GM23248 (cell line): ENCODE measurements at regions not wholly inside any gene's neighbourhood (a gene's known extent, or its start where the extent isn't known, plus 50 kb on each side); places are given as distances from the start of the nearest gene placed in this dataset.

Experiments used
- DNase-seq: peaks from one replicate; pipeline ENCODE4 v3.0.0-alpha.2; 2015
- H2AFZ ChIP-seq: fragments of 200-600 bp; sonication (generic); 2 replicates; pipeline ENCODE4 v1.6.1; 2016; ENCODE audit warnings: antibody characterized with exemption
- H3F3A ChIP-seq: fragments of 200-600 bp; sonication (generic); 2 replicates; pipeline ENCODE4 v1.6.1; 2016; ENCODE audit warnings: mild to moderate bottlenecking, antibody characterized with exemption, mixed run types; ENCODE audit not compliant: insufficient read depth
- H3K27ac ChIP-seq: fragments of 200-600 bp; sonication (generic); 2 replicates; pipeline ENCODE4 v1.5.1; 2016; ENCODE audit warnings: mild to moderate bottlenecking
- H3K27me3 ChIP-seq: fragments of 200-600 bp; sonication (generic); replicated peaks from 2 replicates; pipeline ENCODE4 v1.6.1; 2016; ENCODE audit warnings: mild to moderate bottlenecking; ENCODE audit not compliant: insufficient read depth
- H3K36me3 ChIP-seq: fragments of 200-600 bp; sonication (generic); 2 replicates; pipeline ENCODE4 v1.6.1; 2016; ENCODE audit warnings: low read depth, mild to moderate bottlenecking
- H3K4me1 ChIP-seq: fragments of 200-600 bp; sonication (generic); 2 replicates; pipeline ENCODE4 v1.6.1; 2016; ENCODE audit warnings: mild to moderate bottlenecking; ENCODE audit not compliant: insufficient read depth
- H3K4me2 ChIP-seq: fragments of 200-600 bp; sonication (generic); one replicate; pipeline ENCODE4 v1.6.1; 2016; ENCODE audit warnings: mild to moderate bottlenecking; ENCODE audit not compliant: unreplicated experiment
- H3K4me3 ChIP-seq: fragments of 200-600 bp; sonication (generic); 2 replicates; pipeline ENCODE4 v1.5.1; 2016; ENCODE audit warnings: mild to moderate bottlenecking
- H3K79me2 ChIP-seq: fragments of 200-600 bp; sonication (generic); 2 replicates; pipeline ENCODE4 v1.6.1; 2016; ENCODE audit warnings: mild to moderate bottlenecking; ENCODE audit not compliant: insufficient read depth
- H3K9ac ChIP-seq: fragments of 200-600 bp; sonication (generic); 2 replicates; pipeline ENCODE4 v1.6.1; 2016; ENCODE audit warnings: mild to moderate bottlenecking
- H3K9me2 ChIP-seq: fragments of 200-600 bp; sonication (generic); 2 replicates; pipeline ENCODE4 v1.6.1; 2016; ENCODE audit warnings: mixed run types, mild to moderate bottlenecking, moderate library complexity; ENCODE audit not compliant: insufficient read depth
- H3K9me3 ChIP-seq: fragments of 200-600 bp; sonication (generic); one replicate; pipeline ENCODE4 v1.6.1; 2017; ENCODE audit warnings: low read depth
- H4K20me1 ChIP-seq: fragments of 200-600 bp; sonication (generic); 2 replicates; pipeline ENCODE4 v1.6.0; 2016; ENCODE audit not compliant: insufficient read depth
- EZH2 ChIP-seq: fragments of 200-600 bp; sonication (generic); IDR thresholded peaks from 2 replicates; pipeline ENCODE4 v1.6.1; 2018; ENCODE audit warnings: antibody characterized with exemption, mild to moderate bottlenecking; ENCODE audit not compliant: insufficient read depth, poor library complexity, severe bottlenecking
- EZH2phosphoT487 ChIP-seq: fragments of 200-600 bp; sonication (generic); IDR thresholded peaks from 2 replicates; pipeline ENCODE4 v1.6.1; 2018; ENCODE audit warnings: antibody characterized with exemption, moderate library complexity, mild to moderate bottlenecking, low read depth; ENCODE audit not compliant: insufficient read depth
- WGBS, 2 experiments: methylation state at CpG; one replicate each; pipeline ENCODE4 v1.1.6; 2015 to 2017; ENCODE audit warnings: low lambda C conversion rate in 2 of 2, low coverage in 1 of 2; ENCODE audit errors: missing lambda C conversion rate in 2 of 2; 5-methylcytosine and 5-hydroxymethylcytosine counted together
- in situ Hi-C: fragments of 300-500 bp; cut with MboI; formaldehyde crosslinking; loops from 2 replicates; pipeline ENCODE4 v1.15.0; 2020

DNA sequence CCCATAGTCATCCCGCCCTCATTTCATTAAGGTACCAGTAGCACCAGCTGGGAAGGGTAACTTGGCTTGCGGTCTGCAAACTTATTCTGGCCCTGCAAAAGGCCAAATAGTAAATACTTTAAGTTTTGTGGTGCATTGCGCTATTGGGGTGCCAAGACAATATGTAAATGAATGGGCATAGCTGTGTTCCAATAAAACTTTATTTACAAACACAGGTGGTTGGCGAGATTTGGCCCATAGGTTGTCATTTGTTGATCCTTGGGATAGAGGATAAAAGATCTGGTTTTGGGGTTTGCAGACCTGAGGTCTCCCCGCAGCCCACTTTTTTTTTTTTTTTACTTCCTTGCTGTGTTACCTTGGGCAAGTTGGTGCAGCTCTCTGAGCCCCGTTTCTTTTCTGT is 127.4 kb downstream of the MIAT start:
- no peaks in the 10 kb centered on the region; the same call in 1 of the 2 replicates for H3K36me3 ChIP-seq

DNA sequence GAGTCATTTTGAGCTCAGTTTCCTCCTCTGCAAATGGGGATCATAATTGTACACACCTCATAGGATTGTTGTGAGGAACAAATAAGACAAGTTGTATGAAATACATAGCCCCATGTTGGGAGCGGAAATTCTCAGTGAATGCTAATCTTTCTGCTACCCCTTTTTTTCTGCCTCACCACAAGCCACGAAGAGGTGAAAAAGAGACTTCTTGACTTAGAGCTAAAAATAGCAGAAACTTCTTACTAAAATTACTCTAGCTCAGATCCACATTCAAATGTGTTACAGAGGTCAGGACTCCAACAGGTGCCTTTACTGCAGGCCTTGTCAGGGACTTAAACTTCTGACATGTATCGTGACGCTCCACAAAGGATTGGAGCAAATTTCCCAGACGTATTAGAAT is 128.5 kb downstream of the MIAT start:
- Histone ChIP-seq H3K4me3 (no peak overlapping the region), H3K27me3 (no peaks in the 10 kb centered on the region), H4K20me1 (no peaks in the 10 kb centered on the region), H3K79me2 (no peaks in the 10 kb centered on the region), H3K4me1 (no peaks in the 10 kb centered on the region), H3K36me3 (no peaks in the 10 kb centered on the region), H3K9me2 (no peaks in the 10 kb centered on the region), H3K27ac (no peak overlapping the region), H2AFZ (no peak overlapping the region), H3K4me2 (no peak overlapping the region), H3F3A (no peaks in the 10 kb centered on the region), H3K9me3 (no peaks in the 10 kb centered on the region), H3K9ac (no peak overlapping the region)
- DNase-seq, result no peak
- TF ChIP-seq EZH2phosphoT487 (no peak), EZH2 (no peak)
- 87 to 91% methylated on average over 5 of the region's 5 CpGs for WGBS, 2 experiments
- in situ Hi-C loops, result loop anchor here (10.0 kb wide), 1 partner anchor 59 kb away; no protein-coding TSS in a partner anchor

More for the DNA sequence above, 127.4 kb downstream of the MIAT start:
- Histone ChIP-seq H2AFZ (no peak overlapping the region), H3F3A (no peaks in the 10 kb centered on the region), H3K4me2 (no peak overlapping the region), H3K9ac (no peak overlapping the region), H3K4me1 (no peaks in the 10 kb centered on the region), H3K27ac (no peak overlapping the region), H3K9me2 (no peaks in the 10 kb centered on the region), H3K27me3 (no peaks in the 10 kb centered on the region), H3K4me3 (no peak overlapping the region), H3K79me2 (no peaks in the 10 kb centered on the region), H4K20me1 (no peaks in the 10 kb centered on the region), H3K9me3 (no peaks in the 10 kb centered on the region)
- DNase-seq, result no peak
- TF ChIP-seq EZH2phosphoT487 (no peak), EZH2 (no peak)
- in situ Hi-C loops, result loop anchor here (10.0 kb wide), 1 partner anchor 60 kb away; no protein-coding TSS in a partner anchor
- WGBS, 2 experiments, result 92% methylated on average over 6 of the region's 6 CpGs

DNA sequence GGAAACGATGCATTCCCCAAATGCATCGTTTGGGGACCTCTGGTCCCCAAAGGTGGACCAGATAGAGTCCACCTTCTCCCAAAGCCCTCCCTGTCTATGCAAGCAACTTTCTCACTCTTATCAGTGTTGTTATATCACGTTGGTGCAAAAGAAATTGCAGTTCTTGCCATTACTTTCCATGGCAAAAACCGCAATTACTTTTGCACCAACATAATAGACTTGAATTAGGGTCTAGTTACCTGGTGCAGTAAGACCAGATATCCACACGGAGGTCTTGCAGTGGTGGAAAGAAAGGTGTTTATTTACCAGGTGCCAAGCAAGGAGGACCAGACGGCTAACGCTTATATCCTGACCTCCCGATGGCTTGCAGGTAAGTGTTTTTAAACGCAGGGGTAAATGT is 129.0 kb downstream of the MIAT start:
- Histone ChIP-seq H3K9me3 (no peaks in the 10 kb centered on the region), H3K4me3 (no peak overlapping the region), H3K4me1 (no peaks in the 10 kb centered on the region), H4K20me1 (no peaks in the 10 kb centered on the region), H3K9ac (no peak overlapping the region), H3K4me2 (no peak overlapping the region), H3K27me3 (no peaks in the 10 kb centered on the region), H3K36me3 (no peaks in the 10 kb centered on the region), H3K9me2 (no peaks in the 10 kb centered on the region), H2AFZ (no peak overlapping the region), H3F3A (no peaks in the 10 kb centered on the region), H3K27ac (no peak overlapping the region), H3K79me2 (no peaks in the 10 kb centered on the region)
- WGBS, 2 experiments, result 87 to 89% methylated on average over 9 of the region's 9 CpGs
- no peak for TF ChIP-seq EZH2
- no peak for TF ChIP-seq EZH2phosphoT487
- in situ Hi-C loops, result loop anchor here (10.0 kb wide), 1 partner anchor 58 kb away; no protein-coding TSS in a partner anchor
- DNase-seq, result no peak

DNA sequence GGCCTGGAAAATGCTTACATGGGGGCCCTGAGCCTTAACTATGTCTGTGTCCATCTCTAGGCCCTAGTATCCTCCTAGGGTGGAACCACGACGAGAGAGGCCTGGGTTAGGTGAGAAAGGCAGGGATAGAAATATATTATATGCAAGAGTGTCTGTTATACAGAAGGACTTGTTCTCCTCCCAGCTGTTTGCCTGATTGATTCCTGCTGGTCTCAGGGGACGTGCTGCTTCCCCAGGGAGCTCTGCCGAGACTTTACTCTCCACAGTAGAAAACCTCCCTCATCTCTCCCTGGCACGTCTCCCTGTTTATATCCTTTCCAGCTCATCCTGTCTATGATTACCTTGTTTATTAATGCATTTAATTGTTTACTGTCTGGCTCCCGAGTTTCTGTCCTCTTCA is 132.6 kb downstream of the MIAT start:
- in situ Hi-C loops, result loop anchor here (10.0 kb wide), 1 partner anchor 55 kb away; no protein-coding TSS in a partner anchor
- no peaks in the 10 kb centered on the region for H3K79me2 ChIP-seq
- no peak overlapping the region for H3K4me3 ChIP-seq
- H3K9ac ChIP-seq, result no peak overlapping the region
- WGBS, 2 experiments, result 90 to 95% methylated on average over 6 of the region's 6 CpGs
- H3K36me3 ChIP-seq, result no peaks in the 10 kb centered on the region
- H3F3A ChIP-seq, result no peaks in the 10 kb centered on the region
- H3K27ac ChIP-seq, result no peak overlapping the region
- no peaks in the 10 kb centered on the region for H4K20me1 ChIP-seq
- DNase-seq, result no peak
- no peaks in the 10 kb centered on the region for H3K9me3 ChIP-seq
- TF ChIP-seq EZH2phosphoT487 (no peak), EZH2 (no peak)
- no peak overlapping the region for H3K4me2 ChIP-seq
- H3K4me1 ChIP-seq, result no peaks in the 10 kb centered on the region
- no peaks in the 10 kb centered on the region for H3K27me3 ChIP-seq
- H2AFZ ChIP-seq, result no peak overlapping the region
- H3K9me2 ChIP-seq, result no peaks in the 10 kb centered on the region

DNA sequence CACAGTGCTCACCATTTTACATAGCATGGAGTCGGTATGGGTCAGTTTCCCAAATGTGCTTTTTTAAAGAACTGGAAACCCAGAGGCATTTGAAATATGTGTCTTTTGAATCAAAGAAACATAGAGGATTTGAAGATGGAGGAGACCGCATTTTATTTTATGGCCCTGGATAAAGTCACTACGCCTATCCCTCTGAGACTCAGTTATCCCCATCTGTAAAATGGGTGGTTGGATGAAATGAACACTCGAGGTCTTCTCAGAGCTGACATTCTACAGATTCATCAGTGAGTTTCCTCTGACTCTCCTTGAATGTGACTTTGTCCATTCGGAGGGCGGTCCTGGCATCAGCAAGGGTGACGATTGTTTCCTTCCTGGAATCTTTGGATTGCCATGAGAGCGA is 135.1 kb downstream of the MIAT start:
- Histone ChIP-seq H3K79me2 (no peaks in the 10 kb centered on the region), H3K9me2 (no peaks in the 10 kb centered on the region), H3K4me3 (no peak overlapping the region), H3K27me3 (no peaks in the 10 kb centered on the region), H3K4me2 (no peak overlapping the region), H3K9me3 (no peaks in the 10 kb centered on the region), H3F3A (peaks cover 8% of the 10 kb centered on the region; the same call in 1 of the 2 replicates), H3K36me3 (no peaks in the 10 kb centered on the region), H3K4me1 (peaks cover 12% of the 10 kb centered on the region), H3K9ac (no peak overlapping the region), H4K20me1 (no peaks in the 10 kb centered on the region), H3K27ac (no peak overlapping the region), H2AFZ (no peak overlapping the region)
- TF ChIP-seq EZH2 (no peak), EZH2phosphoT487 (no peak)
- DNase-seq, result no peak
- WGBS, 2 experiments, result 87 to 89% methylated on average over 8 of the region's 8 CpGs
- in situ Hi-C loops, result no loop called here
